ENCODE measurements at regions not wholly inside any gene's neighbourhood (a gene's known extent, or its start where the extent isn't known, plus 50 kb on each side); places are given as distances from the start of the nearest gene placed in this dataset.

DNA sequence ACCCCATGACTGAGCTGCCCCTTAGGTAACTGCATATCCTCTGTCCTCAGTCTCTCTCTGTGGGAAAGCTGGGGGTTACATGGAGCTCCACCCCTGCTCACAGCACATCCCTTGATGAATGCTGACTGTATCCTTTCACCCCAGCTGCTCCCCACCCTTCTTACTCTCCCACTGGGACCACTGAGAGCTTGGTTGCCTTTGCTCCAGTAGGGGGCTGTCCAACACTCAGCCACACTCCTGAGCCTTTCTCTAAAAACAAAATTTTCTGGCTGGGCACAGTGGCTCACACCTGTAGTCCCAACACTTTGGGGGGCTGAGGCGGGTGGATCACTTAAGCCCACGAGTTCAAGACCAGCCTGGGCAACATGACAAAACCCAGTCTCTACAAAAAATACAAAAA lies 55.4 kb upstream of the EPCAM start:
- H3K4me3 ChIP-seq (ENCODE audit: insufficient read depth, low read depth, low read length): no peak overlapping the region
- DNase-seq (no peak), ATAC-seq (ENCODE audit: low read depth) (no peak)
- no peak overlapping the region for H4K91ac ChIP-seq (ENCODE audit: insufficient read depth, low read depth, low read length)
- H3K27ac ChIP-seq (ENCODE audit: insufficient read depth, low read length): no peak overlapping the region
- H3K18ac ChIP-seq (ENCODE audit: low read depth, low read length): no peak overlapping the region
- intact Hi-C loops (cut with micrococcal nuclease): no loop called here
- 0 out of 2 replicates have a peak overlapping the region, but pooled peaks have one; percentile 27 for H3K4ac ChIP-seq (ENCODE audit: low read depth, low read length)
- no peak overlapping the region for H3K56ac ChIP-seq (ENCODE audit: extremely low read depth, insufficient read depth, low read length)
- peaks cover 10% of the 10 kb centered on the region; the same call in 1 of the 2 replicates for H3K9me1 ChIP-seq (ENCODE audit: insufficient read depth, low read length)
- H2BK15ac ChIP-seq (ENCODE audit: low read depth, low read length): no peak overlapping the region; the same call in 2 of the 3 replicates
- H2BK5ac ChIP-seq (ENCODE audit: low read depth, low read length, poor library complexity, severe bottlenecking): no peak overlapping the region
- no peak overlapping the region; the same call in 1 of the 2 replicates for H2BK20ac ChIP-seq (ENCODE audit: low read depth, low read length)
- WGBS, 2 experiments (ENCODE audit: extremely low coverage in 2 of 2, insufficient read length in 1 of 2): no CpG with 5 or more reads among the region's 2 CpGs
- in situ Hi-C loops (cut with MboI; ENCODE audit: low sequenced_read_pairs): no loop called here
- BruUV-seq (replicated peaks): no TSS peak
- CTCF ChIA-PET: interaction anchor here (1.0 to 1.4 kb wide), 2 partner anchors 89 to 128 kb away, joined by 3 to 4 read pairs; no protein-coding TSS in a partner anchor
- no peak overlapping the region; the same call in 1 of the 2 replicates for H3K14ac ChIP-seq (replicated peaks; ENCODE audit: low read depth, low read length)
- H4K5ac ChIP-seq (ENCODE audit: low read depth, low read length): no peak overlapping the region
- peak overlapping the region; percentile 66 for H2AK9ac ChIP-seq (replicated peaks; ENCODE audit: low read depth, low read length, poor library complexity)
- no peaks in the 10 kb centered on the region for H3K36me3 ChIP-seq (ENCODE audit: control insufficient read depth, insufficient read depth, low read length)
- peaks cover 15% of the 10 kb centered on the region for H3K4me1 ChIP-seq (ENCODE audit: control insufficient read depth, insufficient read depth, low read length)
- TF ChIP-seq MAFK (IDR thresholded peaks at IDR 0.05; ENCODE audit: low read depth, low read length): no peak
- TF ChIP-seq SMC3 (IDR thresholded peaks at IDR 0.05; ENCODE audit: low read depth, low read length): no peak
- no peak for TF ChIP-seq MXI1 (IDR thresholded peaks at IDR 0.05; ENCODE audit: borderline replicate concordance, low read depth, low read length)
- no peak for TF ChIP-seq RFX5 (IDR thresholded peaks at IDR 0.05; ENCODE audit: low read depth, low read length)
- no peak for TF ChIP-seq RAD21 (IDR thresholded peaks at IDR 0.05; ENCODE audit: low read length)
- TF ChIP-seq, protein P1, sequence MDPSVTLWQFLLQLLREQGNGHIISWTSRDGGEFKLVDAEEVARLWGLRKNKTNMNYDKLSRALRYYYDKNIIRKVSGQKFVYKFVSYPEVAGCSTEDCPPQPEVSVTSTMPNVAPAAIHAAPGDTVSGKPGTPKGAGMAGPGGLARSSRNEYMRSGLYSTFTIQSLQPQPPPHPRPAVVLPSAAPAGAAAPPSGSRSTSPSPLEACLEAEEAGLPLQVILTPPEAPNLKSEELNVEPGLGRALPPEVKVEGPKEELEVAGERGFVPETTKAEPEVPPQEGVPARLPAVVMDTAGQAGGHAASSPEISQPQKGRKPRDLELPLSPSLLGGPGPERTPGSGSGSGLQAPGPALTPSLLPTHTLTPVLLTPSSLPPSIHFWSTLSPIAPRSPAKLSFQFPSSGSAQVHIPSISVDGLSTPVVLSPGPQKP (IDR thresholded peaks at IDR 0.05; ENCODE audit: borderline replicate concordance, low read depth, low read length): no peak
- POLR2A ChIA-PET (ENCODE audit: unreplicated experiment): no interaction called here
- no peak overlapping the region for H2BK120ac ChIP-seq (ENCODE audit: low read depth, low read length)
- no peaks in the 10 kb centered on the region for H3K79me1 ChIP-seq (ENCODE audit: low read depth in 1 of 2, low read length in 2 of 2)
- H3K4me2 ChIP-seq (ENCODE audit: low read depth, low read length): no peak overlapping the region
- H3K9me3 ChIP-seq (ENCODE audit: control insufficient read depth, insufficient read depth, low read length): no peaks in the 10 kb centered on the region
- no peak overlapping the region for H2AK5ac ChIP-seq (ENCODE audit: low read depth, low read length)
- no peaks in the 10 kb centered on the region for H4K20me1 ChIP-seq (ENCODE audit: insufficient read depth, low read length)
- H2AFZ ChIP-seq (replicated peaks; ENCODE audit: low read length, poor library complexity): no peak overlapping the region
- no peak overlapping the region for H3K9ac ChIP-seq (ENCODE audit: low read depth, low read length)
- no peak overlapping the region for H3K23ac ChIP-seq (ENCODE audit: low read depth, low read length)
- no peak overlapping the region for H4K8ac ChIP-seq (ENCODE audit: low read depth in 2 of 2, low read length in 2 of 2)
- H3K27me3 ChIP-seq (ENCODE audit: control insufficient read depth, insufficient read depth, low read length): no peaks in the 10 kb centered on the region
- dilution Hi-C loops (cut with HindIII; ENCODE audit: low sequenced_read_pairs, unreplicated experiment): no loop called here

Data from IMR-90 (cell line).